Right lobe of liver (tissue), 6 donors: ENCODE measurements at regions not wholly inside any gene's neighbourhood (a gene's known extent, or its start where the extent isn't known, plus 50 kb on each side); places are given as distances from the start of the nearest gene placed in this dataset.
A peak's percentile ranks its signal among the peaks of the same experiment; 100 is the strongest.
"Not testable (repeated sequence)": the region's sequence is repeated elsewhere in the genome, so short reads cannot be mapped to it uniquely, and the experiment has no call there.

Experiments
- ATAC-seq, 4 donors: fragments of 200-7000 bp; cut with Tn5 transposase; one replicate each; pipeline ENCODE4 v1.9.1; 2020; ENCODE audit warnings: mild to moderate bottlenecking in 4 of 4, moderate library complexity in 4 of 4
- DNase-seq, 3 donors: peaks; one replicate each; pipeline ENCODE4 v3.0.0-alpha.2; 2020
- H3K27ac ChIP-seq, 3 donors: fragments of 200-600 bp; one replicate each; pipeline ENCODE4 v1.8.0; 2022
- H3K27me3 ChIP-seq, 2 donors: fragments of 200-600 bp; one replicate each; pipeline ENCODE4 v1.8.0; 2022
- H3K36me3 ChIP-seq, 4 donors: fragments of 200-600 bp; sonication (generic) in 1 of 4; one replicate each; pipeline versions ENCODE4 v1.5.1 to v1.8.0; 2017 to 2022; ENCODE audit warnings: control low read depth in 1 of 4
- H3K4me1 ChIP-seq, 4 donors: fragments of 200-600 bp; sonication (generic) in 1 of 4; one replicate each; pipeline versions ENCODE4 v1.5.1 to v1.8.0; 2017 to 2022; ENCODE audit warnings: control low read depth in 1 of 4
- H3K4me3 ChIP-seq, 3 donors: fragments of 200-600 bp; one replicate each; pipeline ENCODE4 v1.8.0; 2022
- H3K9me3 ChIP-seq, 4 donors: fragments of 200-600 bp; sonication (generic) in 1 of 4; one replicate each; pipeline versions ENCODE4 v1.5.1 to v1.8.0; 2017 to 2022; ENCODE audit warnings: control low read depth in 1 of 4
- POLR2A ChIP-seq: fragments of 450-650 bp; IDR thresholded peaks from one replicate; pipeline ENCODE4 v1.6.1; 2017; ENCODE audit warnings: antibody characterized with exemption, mild to moderate bottlenecking
- WGBS: methylation state at CpG from one replicate; pipeline ENCODE4 v1.1.6; 2018; ENCODE audit warnings: low coverage, low lambda C conversion rate; ENCODE audit not compliant: insufficient coverage; ENCODE audit errors: missing lambda C conversion rate; 5-methylcytosine and 5-hydroxymethylcytosine counted together
- intact Hi-C, 2 donors: fragments of 100-400 bp; cut with DNase I; formaldehyde crosslinking; loops; one replicate each; pipeline versions ENCODE4 v1.11.2 to v1.14.1; 2022
- TF ChIP-seq, protein P1 (sequence below), 4 donors: fragments of 200-600 bp in 3 of 4; fragments of 450-650 bp in 1 of 4; IDR thresholded peaks; one replicate each; pipeline versions ENCODE4 v1.5.1 to v1.8.0; 2016 to 2022; ENCODE audit warnings: antibody characterized with exemption in 4 of 4, mild to moderate bottlenecking in 2 of 4
- donor health status: DM: no; HTN: yes; CAD: no.
- donor health status: DM: no; HTN: no; CAD: no.
- donor health status: DM: no; HTN: no; CAD: no.
- donor health status: DM: no; HTN: yes; CAD: no.
- donor health status: DM: no; HTN: yes; CAD: no.

DNA sequence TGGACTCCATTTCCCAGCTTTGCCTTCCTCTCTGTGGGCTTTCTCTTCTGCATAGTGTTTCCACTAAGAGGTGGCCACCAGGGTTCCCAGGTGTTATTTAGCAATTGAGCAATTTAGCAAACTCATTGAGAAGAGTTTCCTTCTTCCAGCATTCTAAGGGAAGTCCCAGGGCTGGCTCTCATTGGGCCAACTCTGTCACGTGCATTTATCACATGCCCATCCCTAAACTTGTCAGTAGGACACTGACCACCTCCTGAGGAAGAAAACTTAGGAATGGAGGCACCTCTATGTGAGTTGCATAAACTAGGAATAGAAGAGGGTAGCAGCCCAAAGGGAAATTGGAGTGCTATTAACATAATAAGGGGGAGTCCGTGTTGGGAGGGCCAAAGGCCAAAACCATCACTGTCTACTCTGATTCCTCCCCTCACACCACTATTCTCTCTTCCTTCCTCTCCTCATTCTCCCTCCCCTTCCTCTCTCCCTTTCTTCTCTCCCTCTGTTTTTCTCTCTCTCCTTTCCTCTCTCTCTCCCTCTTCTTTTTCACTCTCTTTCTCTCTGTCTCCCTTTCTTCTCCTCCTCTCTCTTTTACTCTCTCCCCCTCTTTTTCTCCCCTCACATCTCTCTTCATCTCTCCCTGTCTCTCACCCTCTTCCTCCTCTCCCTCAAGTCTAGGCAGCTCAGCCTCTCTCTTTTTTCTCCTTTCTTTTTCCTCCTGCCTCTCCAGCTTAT is 213.4 kb downstream of the PALM2AKAP2 start:
- TF ChIP-seq, protein P1, sequence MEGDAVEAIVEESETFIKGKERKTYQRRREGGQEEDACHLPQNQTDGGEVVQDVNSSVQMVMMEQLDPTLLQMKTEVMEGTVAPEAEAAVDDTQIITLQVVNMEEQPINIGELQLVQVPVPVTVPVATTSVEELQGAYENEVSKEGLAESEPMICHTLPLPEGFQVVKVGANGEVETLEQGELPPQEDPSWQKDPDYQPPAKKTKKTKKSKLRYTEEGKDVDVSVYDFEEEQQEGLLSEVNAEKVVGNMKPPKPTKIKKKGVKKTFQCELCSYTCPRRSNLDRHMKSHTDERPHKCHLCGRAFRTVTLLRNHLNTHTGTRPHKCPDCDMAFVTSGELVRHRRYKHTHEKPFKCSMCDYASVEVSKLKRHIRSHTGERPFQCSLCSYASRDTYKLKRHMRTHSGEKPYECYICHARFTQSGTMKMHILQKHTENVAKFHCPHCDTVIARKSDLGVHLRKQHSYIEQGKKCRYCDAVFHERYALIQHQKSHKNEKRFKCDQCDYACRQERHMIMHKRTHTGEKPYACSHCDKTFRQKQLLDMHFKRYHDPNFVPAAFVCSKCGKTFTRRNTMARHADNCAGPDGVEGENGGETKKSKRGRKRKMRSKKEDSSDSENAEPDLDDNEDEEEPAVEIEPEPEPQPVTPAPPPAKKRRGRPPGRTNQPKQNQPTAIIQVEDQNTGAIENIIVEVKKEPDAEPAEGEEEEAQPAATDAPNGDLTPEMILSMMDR (IDR thresholded peaks at IDR 0.05) = no peak
- no peak for TF ChIP-seq POLR2A
- no peak overlapping the region for H3K27ac ChIP-seq
- intact Hi-C loops = no loop called here
- H3K4me1 ChIP-seq = peaks cover 0 to 8% (median 0%) of the 10 kb centered on the region in 4 donors
- peaks cover 0 to 3% (median 0%) of the 10 kb centered on the region in 4 donors for H3K36me3 ChIP-seq
- no peak for ATAC-seq
- no peak for DNase-seq
- no peak overlapping the region for H3K4me3 ChIP-seq
- no peaks in the 10 kb centered on the region for H3K27me3 ChIP-seq
- WGBS = 77% methylated on average over 2 of the region's 2 CpGs
- no peaks in the 10 kb centered on the region for H3K9me3 ChIP-seq

DNA sequence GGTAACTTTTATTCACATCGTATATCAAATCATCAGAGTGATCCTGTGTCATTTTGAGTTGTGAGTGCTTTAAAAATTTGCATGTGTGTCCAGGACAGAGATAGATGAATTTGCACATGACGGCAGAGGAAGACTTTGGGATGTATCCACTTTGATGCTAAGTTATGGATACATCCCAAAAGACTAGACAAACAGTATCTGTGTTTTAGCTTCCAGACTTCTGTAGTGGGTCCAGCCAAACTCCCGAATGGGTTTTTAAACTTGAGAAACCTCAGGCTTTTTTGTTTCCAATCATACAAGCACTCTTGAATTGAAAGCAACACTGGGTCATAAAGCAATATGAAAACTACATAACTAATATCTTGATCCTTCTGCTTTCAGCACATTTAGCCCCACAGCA is 213.8 kb downstream of the C9orf152 start:
- Histone ChIP-seq H3K4me1 (peaks cover 0 to 8% (median 0%) of the 10 kb centered on the region in 4 donors), H3K27ac (no peak overlapping the region), H3K9me3 (no peaks in the 10 kb centered on the region), H3K4me3 (no peak overlapping the region), H3K36me3 (peaks cover 0 to 3% (median 0%) of the 10 kb centered on the region in 4 donors), H3K27me3 (no peaks in the 10 kb centered on the region)
- TF ChIP-seq, protein P1 (IDR thresholded peaks at IDR 0.05) = no peak
- no peak for TF ChIP-seq POLR2A
- 96% methylated on average over 2 of the region's 3 CpGs for WGBS
- ATAC-seq (no peak), DNase-seq (no peak)
- intact Hi-C loops = no loop called here

DNA sequence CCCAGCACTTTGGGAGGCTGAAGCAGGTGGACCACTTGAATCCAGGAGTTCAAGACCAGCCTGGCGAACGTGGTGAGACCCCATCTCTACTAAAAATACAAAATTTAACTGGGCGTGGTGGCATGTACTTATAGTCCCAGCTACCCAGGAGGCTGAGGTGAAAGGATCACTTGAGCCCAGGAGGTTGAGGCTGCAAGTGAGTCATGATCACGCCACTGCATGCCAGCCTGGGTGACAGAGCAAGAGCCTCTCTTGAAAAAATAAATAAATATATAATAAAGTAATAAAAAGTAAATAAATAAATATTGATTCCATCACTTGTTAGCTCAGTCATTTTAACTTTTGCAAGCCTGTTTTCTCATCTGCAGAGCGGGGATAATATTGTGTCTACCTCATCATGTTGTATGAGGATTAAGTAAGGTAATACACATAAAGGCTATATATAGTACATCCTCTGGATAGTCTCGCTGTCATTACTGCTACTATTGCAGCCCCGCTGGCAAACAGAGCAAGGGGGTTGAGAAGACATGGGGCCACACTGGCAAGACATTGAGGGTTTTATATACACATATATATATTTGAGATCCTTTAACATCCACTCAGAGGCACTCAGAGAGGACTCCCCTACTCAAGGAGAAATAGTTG is 210.9 kb downstream of the C9orf152 start:
- Histone ChIP-seq H3K4me1 (peaks cover 0 to 5% (median 0%) of the 10 kb centered on the region in 4 donors), H3K4me3 (no peak overlapping the region), H3K36me3 (peaks cover 0 to 3% (median 0%) of the 10 kb centered on the region in 4 donors), H3K27me3 (no peaks in the 10 kb centered on the region), H3K9me3 (no peaks in the 10 kb centered on the region), H3K27ac (no peak overlapping the region)
- TF ChIP-seq, protein P1 (IDR thresholded peaks at IDR 0.05) = no peak
- TF ChIP-seq POLR2A = no peak
- WGBS = 95% methylated on average over 7 of the region's 7 CpGs
- intact Hi-C loops = no loop called here
- ATAC-seq = no peak
- DNase-seq = no peak

DNA sequence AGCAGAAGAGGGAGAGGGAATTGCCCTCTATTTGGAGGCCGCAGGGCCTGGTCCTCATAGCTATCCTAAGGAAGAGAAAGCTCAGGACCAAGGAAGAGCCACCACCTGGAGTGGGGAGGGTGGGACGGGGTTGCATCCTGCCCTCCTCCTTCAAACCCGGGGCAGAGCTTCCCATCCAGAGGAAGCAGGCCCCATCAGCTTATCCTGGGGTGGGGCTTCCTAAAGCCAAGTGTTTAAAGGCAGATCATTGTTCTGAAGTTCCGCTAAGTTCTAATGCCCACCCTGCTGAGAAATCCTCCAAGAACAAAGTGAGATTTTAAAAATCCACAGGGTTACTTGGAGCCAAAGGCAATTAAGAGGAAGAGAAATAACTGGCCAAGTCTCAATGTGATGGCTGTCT is 210.3 kb downstream of the C9orf152 start:
- H3K36me3 ChIP-seq = peaks cover 0 to 3% (median 0%) of the 10 kb centered on the region in 4 donors
- intact Hi-C loops = no loop called here
- H3K27ac ChIP-seq = no peak overlapping the region
- ATAC-seq (peak in 1 of 4 donors; percentile 21), DNase-seq (no peak)
- no peaks in the 10 kb centered on the region for H3K4me1 ChIP-seq
- WGBS = 67% methylated on average over 2 of the region's 4 CpGs
- TF ChIP-seq, protein P1 (IDR thresholded peaks at IDR 0.05) = no peak
- TF ChIP-seq POLR2A = no peak
- no peaks in the 10 kb centered on the region for H3K27me3 ChIP-seq
- H3K9me3 ChIP-seq = no peaks in the 10 kb centered on the region
- H3K4me3 ChIP-seq = no peak overlapping the region

DNA sequence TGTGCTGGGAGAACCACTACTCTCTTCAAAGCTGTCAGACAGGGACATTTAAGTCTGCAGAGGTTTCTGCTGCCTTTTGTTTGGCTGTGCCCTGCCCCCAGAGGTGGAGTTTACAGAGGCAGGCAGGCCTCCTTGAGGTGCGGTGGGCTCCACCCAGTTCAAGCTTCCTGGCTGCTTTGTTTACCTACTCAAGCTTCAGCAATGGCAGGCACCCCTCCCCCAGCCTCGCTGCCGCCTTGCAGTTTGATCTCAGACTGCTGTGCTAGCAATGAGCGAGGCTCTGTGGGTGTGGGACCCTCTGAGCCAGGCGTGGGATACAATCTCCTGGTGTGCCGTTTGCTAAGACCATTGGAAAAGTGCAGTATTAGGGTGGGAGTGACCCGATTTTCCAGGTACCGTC is 202.4 kb downstream of the C9orf152 start:
- H3K27me3 ChIP-seq, H3K9me3 ChIP-seq, H3K4me3 ChIP-seq, ATAC-seq, DNase-seq, H3K4me1 ChIP-seq, H3K27ac ChIP-seq, H3K36me3 ChIP-seq, intact Hi-C loops: not testable (repeated sequence)
- WGBS = 80% methylated on average over 2 of the region's 8 CpGs
